HG03378 (cell line): ENCODE measurements at regions not wholly inside any gene's neighbourhood (a gene's known extent, or its start where the extent isn't known, plus 50 kb on each side); places are given as distances from the start of the nearest gene placed in this dataset.

Experiments used
- ATAC-seq: cut with Tn5 transposase; IDR thresholded peaks from one replicate; pipeline ENCODE4 v1.9.1; 2021; ENCODE audit warnings: mild to moderate bottlenecking, moderate library complexity; ENCODE audit not compliant: unreplicated experiment

- no peak for ATAC-seq
Measured at GRCh38 chr7:22591271-22591670, 91.3 kb upstream of the STEAP1B start.

- ATAC-seq = no peak
Measured at GRCh38 chr7:22589641-22590201, 89.7 kb upstream of the STEAP1B start.

DNA sequence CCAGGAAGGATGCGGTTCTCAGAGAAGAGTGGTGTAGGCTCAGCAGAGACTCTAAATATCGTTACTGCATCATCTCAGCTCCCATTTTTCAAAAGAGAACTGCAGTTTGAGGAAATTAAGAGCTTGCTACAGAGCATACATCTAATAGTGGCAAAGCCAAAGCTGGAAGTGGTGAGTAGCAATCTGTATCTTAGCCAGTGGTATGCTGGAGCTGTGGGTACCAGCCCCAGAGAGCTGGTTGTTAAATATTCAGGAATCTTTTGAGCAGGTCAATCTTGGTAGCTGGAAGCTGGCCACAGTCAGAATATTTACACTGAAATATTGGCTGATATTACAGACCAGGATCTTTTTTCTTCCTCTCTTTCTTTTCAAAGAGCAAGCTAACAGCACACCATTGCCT, 88.4 kb upstream of the STEAP1B start:
- no peak for ATAC-seq

- ATAC-seq = no peak
Measured at GRCh38 chr7:22587322-22587721, 87.3 kb upstream of the STEAP1B start.

DNA sequence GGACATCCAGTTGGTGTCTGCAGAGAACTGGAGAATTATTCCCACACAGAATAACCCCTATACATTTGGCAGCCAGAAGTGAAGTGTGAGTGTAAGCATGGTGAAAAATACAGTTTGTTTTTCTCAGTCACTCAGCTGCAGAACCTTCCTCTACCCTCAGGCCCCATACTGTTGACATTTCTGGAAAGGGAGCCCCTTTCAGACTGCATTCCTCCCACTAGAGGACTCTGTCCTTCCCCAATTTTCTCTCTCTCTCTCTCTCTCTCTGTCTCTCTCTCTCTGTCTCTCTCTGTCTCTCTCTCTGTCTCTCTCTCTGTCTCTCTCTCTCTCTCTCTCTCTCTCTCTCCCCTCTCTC, 86.8 kb upstream of the STEAP1B start:
- no peak for ATAC-seq

DNA sequence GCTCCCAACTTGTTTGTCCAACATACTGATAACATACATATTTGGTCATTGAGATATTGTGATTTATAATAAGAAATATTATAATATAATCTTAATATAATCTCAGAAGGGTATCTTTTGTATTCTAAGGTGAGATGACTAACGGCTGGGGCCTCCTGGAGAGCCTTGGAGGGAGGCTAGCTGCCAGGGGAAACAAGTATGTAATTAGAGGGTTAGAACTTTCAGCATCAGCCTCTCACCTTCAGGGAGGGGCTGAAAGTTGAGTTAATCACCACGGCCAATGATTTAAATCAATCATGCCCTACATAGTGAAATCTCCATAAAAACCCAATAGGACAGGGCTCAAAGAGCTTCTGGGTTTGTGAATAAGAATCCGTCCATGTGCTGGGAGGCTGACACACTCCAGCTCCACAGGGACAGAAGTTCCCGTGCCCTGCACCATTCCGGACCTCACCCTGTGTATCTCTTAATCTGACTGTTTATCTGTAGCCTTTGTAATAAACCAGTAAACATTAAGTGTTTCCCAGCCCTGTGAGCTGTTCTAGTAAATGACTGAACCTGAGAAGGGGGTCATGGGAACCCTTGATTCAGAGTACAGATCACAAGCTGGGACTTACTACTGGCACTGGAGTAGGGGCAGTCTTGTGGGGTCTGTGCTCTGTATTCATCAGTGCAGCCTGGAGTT, 86.3 kb upstream of the STEAP1B start:
- no peak for ATAC-seq

- peak; percentile 74 for ATAC-seq
Measured at GRCh38 chr7:22584179-22584578, 84.2 kb upstream of the STEAP1B start.

DNA sequence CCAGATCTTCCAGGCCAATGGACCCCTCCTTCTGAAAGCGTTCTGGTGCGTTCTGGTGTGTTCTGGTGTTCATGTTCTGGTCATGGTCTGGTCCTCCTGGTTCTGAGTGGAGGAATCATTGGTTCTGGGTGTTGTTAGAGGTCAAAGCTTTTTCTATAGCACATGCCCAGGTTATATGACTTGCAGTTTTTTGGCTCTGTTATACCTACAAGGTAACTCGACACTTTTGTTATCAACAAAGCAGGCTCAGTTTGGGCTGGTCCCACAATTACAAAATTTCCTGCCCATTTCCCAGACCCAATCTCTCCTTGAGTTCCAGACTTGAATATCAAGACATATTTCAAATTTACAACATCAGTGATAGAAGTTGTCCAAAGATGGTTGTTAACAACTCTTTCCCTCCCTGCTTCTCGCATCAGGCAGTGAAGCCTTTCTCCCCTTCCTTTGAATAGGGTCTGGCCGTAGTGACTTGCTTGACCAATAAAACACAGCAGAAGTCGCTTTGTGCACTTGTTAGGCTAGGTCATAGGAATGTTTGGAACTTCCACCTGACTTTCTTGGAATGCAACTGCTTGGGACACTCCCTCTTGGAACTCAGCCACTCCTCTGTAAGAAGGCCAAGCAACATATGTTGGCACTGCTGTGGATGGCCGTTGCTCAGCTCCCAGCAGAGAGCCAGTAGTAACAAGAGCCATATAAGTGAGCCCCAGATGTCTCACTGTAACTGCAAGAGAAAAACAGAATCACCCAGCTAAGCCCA, 83.1 kb upstream of the STEAP1B start:
- ATAC-seq = no peak

DNA sequence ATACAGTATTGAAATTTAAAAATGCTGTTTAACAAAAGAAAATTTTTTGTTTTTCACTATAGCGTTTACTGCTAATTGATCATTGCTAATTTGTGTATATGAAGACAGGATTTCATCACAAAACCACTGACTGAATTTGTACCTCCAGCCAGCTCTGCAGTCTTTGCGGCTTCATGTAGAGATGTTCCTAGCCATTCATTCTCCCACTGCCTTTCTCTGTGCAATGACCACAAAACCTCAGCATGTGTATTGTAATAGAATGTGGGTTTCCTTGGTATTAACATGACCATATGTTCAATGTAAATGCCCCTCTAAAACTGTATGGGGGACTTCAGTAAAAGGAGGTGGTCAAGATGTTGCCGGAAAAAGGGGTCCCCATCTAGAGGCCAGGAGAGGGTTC, 81.1 kb upstream of the STEAP1B start:
- ATAC-seq = no peak

GRCh38 chr7:22579961-22580360, 80.0 kb upstream of the STEAP1B start:
- ATAC-seq = no peak

DNA sequence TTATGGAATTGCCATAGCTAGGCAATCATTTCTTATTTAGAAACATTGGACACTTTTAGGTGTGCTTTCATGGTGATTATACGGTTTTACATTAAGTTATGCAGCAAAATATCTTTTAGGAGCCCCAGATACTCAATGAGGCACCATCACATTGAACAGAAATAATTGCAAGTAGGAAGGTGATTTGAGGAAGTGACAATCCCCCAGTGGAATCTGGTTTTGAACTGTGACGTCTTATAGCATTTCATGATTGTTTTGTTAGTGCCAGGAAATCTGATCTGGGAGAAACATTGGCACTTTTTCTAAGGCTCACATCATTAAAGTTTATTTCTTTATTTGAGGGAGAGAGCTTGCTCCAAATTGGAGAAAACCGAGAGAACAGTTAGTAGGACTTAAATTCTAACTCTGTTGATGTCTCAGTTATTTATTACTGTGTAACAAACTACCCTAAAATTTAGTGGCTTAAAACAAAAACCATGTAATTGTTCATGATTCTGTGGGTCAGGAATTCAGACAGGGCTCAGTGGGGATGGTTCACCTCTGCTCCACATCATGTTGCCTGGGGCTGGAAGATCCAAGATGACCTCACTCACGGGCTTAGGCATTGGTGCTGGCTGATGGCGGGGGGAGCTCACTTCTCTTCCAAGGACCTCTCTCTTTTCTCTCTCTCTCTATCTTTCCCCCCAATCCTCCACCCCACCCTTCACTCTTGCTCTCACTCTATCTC, 78.2 kb upstream of the STEAP1B start:
- no peak for ATAC-seq

- ATAC-seq = no peak
Measured at GRCh38 chr7:22577470-22578001, 77.5 kb upstream of the STEAP1B start.

DNA sequence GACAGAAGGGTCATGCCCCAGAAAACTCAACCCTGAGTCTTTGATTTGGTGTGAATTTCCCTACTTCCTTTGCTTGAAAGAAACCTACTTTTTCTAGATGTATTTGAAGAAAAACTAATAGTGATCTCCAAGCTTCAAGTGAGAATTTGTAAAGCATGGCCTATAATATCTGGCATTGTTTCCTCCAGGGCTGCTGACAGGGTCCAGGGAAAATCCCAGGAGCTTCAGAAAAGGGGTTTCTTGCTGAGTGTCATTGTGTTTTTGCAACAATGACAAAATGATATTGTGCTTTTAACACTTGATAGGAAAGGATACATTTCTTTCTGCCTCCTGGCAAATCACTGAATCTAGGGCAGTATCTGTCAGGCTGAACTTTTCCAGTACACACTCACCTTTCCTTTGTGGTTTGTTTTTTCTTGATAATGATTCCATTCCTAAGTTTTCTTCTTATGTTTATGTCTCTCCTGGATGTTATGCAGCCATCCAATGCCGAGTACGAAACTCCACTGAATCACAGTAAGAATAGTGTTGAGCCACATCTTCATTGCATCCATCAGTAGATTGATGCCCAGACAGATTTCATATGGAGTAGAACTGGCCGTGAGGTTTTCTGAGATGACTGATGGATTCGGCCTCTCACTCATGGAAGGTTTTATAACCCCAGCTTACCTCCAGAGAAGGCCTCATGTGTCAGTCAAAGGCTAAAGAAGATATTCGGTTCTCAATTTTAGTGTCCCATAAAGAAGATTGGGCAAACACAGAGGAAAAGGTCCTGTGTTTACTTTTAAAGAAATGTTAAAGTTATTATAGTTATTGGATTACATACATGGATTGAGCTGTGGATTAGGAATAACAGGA, 76.9 kb upstream of the STEAP1B start:
- ATAC-seq = no peak

DNA sequence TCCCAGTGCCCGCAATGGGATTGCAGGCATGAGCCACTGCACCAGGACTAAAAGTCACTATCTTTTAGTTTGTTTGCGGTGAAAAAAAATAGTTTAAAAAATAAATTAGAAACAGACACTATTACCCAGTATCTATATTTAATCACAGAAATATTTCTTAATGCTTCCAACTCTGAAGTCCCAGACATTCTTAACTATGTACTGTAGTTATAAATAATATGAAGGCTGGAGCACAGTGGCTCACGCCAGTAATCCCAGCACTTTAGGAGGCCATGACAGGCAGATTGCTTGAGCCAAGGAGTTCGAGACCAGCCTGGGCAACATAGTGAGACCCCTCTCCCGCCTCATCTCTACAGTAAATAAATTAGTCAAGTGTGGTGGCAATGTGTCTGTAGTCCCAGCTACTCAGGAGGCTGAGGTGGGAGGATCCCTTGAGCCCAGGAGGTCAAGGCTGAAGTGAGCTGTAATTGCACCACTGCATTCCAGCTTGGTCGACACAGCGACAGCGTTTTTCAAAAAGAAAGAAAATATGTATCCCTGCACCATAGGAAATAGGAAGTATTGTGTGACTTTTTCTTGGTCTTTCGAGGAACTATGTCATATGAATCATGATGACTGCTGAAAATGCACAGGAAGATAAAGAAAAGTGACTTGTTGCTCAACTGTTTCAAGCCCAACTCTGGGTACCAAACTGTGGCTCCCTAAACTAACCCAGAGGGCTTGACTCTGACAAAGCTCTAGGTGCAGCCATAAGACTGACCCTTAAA, 74.9 kb upstream of the STEAP1B start:
- ATAC-seq = no peak

- ATAC-seq = no peak
Measured at GRCh38 chr7:22572937-22573336, 72.9 kb upstream of the STEAP1B start.

- no peak for ATAC-seq
Measured at GRCh38 chr7:22572292-22572691, 72.3 kb upstream of the STEAP1B start.

DNA sequence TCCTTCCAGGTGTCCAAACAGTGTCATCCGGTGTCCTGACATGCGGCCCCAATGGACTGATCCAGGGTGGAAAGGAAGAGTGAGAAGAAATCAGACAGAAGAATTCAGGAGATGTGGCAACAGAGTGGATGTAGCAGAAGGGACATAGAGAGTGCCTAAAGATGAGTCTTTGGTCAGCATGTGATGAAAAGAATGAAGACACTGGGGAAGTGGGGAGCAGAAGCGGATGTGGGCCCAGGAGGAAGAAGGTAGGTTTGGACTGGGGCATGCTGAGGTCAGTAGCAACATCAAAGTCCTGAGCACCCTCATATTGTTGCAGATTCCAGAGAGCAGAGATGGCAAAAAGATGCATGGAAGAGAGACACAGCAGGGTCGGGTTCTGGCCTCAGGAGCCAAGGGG, 71.8 kb upstream of the STEAP1B start:
- no peak for ATAC-seq

DNA sequence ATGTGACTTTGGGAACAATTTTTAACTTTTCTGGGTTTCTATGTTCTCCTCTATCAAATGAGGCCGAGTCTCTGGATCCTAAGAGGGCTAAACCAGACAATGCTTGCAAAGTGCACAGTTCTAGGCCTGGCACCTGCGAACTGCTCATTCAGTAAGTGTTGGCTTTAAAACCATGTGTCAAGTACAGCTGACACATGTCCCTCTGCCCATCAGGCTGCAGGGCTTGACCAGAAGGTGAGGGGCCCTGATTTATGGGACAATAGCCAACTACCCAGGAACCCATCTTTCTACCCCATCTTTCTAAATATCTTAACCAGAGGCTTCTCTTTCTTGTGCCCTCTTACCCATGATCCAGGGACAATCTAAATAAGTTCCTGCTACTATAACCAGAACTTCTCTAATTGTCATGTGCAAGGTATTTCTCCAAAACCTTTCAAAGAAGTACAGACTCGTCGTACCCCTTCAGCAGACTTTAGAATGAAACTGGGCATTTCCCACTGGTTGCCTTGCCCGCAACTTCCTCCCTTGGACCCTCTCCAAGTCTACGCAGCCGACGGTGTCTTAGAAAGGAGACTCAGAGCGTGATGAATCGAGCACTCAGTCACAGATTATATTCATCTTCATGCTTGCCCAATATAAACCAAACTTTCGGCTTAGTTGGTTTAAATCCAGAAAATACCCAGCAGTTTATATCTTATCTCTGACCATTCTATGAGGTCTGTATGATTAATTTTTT, 69.8 kb upstream of the STEAP1B start:
- no peak for ATAC-seq

GRCh38 chr7:22566592-22566991, 66.6 kb upstream of the STEAP1B start:
- no peak for ATAC-seq
